ENCODE measurements at regions not wholly inside any gene's neighbourhood (a gene's known extent, or its start where the extent isn't known, plus 50 kb on each side); places are given as distances from the start of the nearest gene placed in this dataset.

DNA sequence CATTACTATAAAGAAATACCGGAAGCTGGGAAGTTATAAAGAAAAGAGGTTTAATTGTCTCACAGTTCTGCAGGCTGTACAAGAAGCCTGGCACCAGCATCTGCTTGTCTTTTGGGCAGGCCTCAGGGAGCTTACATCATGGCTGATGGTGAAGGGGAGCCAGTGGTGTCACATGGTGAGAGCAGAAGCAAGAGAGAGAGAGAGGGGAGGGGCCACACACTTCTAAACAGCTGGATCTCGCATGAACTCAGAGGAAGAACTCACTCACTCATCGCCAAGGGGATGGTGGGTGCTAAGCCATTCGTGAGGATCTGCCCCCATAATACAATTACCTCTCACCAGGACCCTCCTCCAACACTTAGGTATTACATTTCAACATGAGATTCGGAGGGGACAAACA, 51.8 kb upstream of the ANKRD34C start:
- intact Hi-C loops (cut with micrococcal nuclease) = no loop called here
- no peak for DNase-seq
- ATAC-seq = no peak

DNA sequence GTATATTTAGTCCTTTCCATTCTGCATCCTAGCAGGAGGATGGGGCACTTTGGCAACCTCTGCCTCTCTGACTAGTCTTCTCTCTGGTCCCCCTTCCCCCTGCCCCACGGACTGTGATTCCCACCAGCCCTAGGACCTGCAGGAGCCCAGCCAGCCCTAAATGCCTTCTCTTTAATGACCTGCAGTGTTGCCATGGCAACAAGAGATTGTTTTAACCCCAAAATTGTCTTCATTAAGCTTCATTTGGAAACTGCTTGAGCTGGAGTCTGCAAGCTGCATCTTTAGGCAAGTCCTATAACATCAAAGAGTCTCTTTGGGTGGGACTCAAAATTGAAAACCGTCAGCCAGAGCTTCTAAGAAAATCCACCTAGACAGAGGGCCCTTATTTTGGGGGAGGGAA, 59.7 kb upstream of the ANKRD34C start:
- DNase-seq (no peak), ATAC-seq (no peak)
- intact Hi-C loops (cut with micrococcal nuclease) = no loop called here

DNA sequence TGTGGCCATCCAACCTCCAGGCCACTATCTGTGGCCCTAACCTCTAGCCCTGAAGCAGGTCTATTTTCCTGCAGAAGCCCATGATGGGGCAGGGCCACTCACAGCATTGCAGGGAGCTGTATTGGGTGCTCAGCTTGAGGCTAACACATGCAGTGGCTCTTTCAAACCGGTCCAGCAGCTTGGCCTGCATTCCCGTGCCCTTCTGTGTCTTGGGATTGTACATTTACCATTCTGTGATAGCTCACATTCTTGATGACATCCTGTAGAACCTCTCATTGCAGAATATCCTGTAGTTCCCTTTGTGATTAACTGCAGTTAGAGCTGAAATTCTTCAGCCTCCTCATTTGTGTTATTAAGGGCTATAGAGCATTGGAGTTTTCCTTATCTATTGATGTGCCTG, 60.8 kb upstream of the ANKRD34C start:
- intact Hi-C loops (cut with micrococcal nuclease) = no loop called here
- no peak for DNase-seq
- no peak for ATAC-seq

GRCh38 chr15:79219393-79220056, 63.0 kb upstream of the ANKRD34C start:
- intact Hi-C loops (cut with micrococcal nuclease) = no loop called here
- ATAC-seq (peak; percentile 78), DNase-seq (no peak)

- no peak for DNase-seq
- intact Hi-C loops (cut with micrococcal nuclease) = no loop called here
- peak; percentile 52 for ATAC-seq
Observed at GRCh38 chr15:79218588-79219200, 63.8 kb upstream of the ANKRD34C start.

DNA sequence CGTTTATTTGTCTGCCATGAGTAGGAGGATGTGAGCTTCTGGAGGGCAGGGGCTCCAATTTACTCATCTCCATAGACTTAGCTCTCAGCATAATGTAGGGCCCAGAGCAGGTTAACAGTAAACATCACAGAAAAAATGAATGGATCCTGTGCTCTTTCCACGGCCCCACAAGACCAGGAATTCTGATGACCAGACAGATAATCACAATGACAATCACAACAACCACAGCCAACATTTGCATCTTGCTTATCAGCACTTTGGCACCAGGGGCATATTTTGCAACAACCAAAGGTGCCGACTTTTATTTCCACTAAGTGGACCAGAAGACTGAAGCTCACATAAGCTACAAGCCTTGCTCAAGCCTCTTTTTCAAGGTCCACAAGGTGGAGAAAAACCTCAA, 68.9 kb upstream of the ANKRD34C start:
- ATAC-seq (no peak), DNase-seq (no peak)
- intact Hi-C loops (cut with micrococcal nuclease) = no loop called here

- DNase-seq = no peak
- intact Hi-C loops (cut with micrococcal nuclease) = no loop called here
- no peak for ATAC-seq
Observed at GRCh38 chr15:79212589-79213157, 69.8 kb upstream of the ANKRD34C start.

- intact Hi-C loops (cut with micrococcal nuclease) = no loop called here
- no peak for DNase-seq
- no peak for ATAC-seq
Observed at GRCh38 chr15:79211481-79211880, 71.0 kb upstream of the ANKRD34C start.

- no peak for DNase-seq
- ATAC-seq = no peak
- intact Hi-C loops (cut with micrococcal nuclease) = no loop called here
Observed at GRCh38 chr15:79209690-79210089, 72.8 kb upstream of the ANKRD34C start.

DNA sequence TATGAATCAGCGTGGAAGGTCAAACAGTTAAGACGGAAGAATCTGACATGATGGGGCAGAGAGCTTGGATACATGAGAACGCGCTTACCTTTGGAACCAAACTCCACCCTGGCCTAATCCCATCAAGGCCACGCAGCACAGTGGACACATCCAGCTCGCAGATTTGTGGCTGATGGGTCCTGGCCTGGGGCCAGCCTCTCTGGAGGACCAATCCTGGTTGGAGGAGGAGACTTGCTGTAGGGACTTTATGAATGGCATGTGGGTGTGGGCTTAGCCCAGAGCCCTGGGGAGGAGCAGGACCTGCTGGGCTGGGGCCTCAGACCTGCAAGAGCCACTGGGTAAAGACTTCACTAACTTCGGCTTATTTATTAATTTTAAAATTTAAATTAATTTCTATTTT, 73.4 kb upstream of the ANKRD34C start:
- DNase-seq (no peak), ATAC-seq (no peak)
- intact Hi-C loops (cut with micrococcal nuclease) = no loop called here

DNA sequence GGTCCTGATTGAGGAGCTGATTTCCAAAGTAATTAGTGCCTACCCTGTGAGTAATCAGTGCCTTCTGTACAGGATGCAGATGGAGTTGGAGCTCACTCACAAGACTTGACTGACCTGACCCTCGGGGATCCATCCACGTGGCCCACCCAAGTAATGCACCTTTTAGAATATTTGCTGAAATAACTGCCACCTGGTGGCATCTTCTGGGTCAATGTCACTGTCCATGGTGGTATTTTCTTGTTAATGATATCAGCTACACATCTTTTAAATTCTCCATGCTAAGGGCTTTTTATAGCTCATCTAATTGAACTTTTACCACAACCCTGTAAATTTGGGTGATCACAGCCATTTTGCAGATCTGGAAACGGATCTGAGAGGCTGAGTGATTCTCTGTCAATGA, 74.3 kb upstream of the ANKRD34C start:
- DNase-seq = no peak
- intact Hi-C loops (cut with micrococcal nuclease) = no loop called here
- no peak for ATAC-seq

- DNase-seq = no peak
- intact Hi-C loops (cut with micrococcal nuclease) = no loop called here
- no peak for ATAC-seq
Observed at GRCh38 chr15:79206940-79207339, 75.6 kb upstream of the ANKRD34C start.

DNA sequence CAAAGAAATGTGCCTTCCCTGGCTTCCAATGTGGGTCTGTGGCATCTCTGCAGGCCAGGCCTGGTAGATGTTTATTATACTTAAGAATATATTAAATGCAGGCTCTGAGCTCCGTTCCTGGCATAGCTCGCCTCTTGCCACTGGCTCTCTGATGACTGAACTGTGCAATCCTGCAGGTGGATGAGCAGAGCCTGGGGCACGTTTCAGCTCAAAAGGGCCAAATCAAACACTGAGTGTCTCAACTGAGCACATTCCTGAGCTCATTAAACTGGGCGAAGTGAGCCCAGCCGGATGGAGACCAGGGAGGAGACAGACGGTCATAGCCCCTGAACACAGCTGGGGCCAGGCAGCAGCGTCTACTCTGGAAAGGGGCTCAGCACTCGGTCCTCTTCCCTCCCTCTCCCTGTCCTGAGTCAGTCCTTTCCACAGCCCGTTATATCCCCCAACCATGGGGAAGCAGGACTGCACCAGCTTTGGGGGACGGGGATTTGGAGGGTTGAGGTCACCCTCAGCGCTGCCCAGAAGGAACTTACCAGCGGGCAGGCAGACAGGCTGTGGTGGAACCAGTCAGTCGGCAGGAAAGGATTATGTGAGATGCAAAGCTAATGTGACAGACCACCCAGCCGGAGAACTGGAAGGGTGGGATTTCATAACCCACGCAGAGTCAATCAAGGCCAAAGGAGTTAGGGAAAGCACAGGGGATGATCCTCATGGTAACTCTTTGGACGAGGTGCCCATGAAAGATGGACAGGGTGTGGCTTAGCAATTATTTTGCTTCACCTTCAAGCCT, 77.4 kb upstream of the ANKRD34C start:
- intact Hi-C loops (cut with micrococcal nuclease) = no loop called here
- DNase-seq (no peak), ATAC-seq (no peak)

DNA sequence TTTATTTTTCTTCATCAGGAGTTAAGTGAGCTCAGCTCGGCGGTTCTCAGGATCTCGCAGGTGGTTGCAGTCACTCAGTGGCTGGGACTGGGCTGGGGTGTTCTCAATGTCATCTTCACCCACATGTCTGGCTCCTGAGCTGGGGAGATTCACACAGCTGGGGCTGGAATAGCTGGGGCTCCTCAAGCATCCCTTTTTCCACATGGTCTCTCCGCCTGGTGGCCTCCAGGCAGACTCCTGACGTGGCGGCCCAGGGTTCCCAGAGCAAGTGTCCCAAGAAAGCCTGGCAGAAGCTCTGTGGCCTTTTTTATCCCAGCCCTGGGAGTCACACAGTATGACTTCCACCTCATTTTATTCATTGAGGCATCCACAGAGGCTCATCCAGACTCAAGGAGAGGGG, 84.1 kb upstream of the ANKRD34C start:
- DNase-seq = no peak
- no peak for ATAC-seq
- intact Hi-C loops (cut with micrococcal nuclease) = no loop called here

DNA sequence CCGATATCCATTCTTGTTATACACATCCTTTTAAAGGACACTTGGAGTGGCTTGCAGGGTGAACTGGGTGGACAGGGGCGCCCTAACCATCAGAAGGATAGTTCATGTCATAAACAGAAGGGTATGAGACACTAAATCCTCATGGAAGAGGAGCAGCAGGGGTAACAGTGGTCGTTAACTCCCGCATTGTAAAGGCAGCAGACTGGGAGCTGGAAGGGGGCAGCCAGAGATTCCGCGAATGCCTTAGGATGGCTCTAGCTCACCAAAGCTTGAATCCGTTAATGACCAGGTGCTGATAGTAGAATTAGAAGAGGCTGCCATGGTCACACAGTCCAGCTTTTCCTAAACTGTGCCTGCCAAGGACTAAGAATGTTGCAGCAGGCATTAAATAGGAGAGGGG, 85.2 kb upstream of the ANKRD34C start:
- ATAC-seq (no peak), DNase-seq (no peak)
- intact Hi-C loops (cut with micrococcal nuclease) = no loop called here

- ATAC-seq (no peak), DNase-seq (no peak)
- intact Hi-C loops (cut with micrococcal nuclease) = no loop called here
Observed at GRCh38 chr15:79195802-79196201, 86.7 kb upstream of the ANKRD34C start.

DNA sequence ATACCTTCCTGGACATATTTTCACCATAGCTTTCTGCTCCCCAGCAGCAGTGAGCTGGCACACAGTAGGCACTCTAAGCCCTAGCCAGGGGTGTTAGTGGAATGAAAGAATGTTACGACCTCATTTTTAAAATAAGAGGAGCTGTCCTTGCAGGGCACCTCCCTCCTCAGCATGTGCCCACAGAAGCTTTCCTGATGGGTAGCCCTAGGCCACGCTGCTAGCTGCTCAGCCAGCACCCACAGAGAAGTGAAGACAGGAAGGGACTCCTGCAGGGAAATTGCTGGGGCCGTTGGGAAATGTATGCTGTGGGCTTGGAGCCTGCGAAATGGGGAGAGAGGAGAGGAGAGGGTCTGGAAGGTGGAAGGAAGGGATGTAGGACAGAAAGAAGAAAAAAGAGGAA, 87.3 kb upstream of the ANKRD34C start:
- intact Hi-C loops (cut with micrococcal nuclease) = no loop called here
- ATAC-seq (no peak), DNase-seq (no peak)

DNA sequence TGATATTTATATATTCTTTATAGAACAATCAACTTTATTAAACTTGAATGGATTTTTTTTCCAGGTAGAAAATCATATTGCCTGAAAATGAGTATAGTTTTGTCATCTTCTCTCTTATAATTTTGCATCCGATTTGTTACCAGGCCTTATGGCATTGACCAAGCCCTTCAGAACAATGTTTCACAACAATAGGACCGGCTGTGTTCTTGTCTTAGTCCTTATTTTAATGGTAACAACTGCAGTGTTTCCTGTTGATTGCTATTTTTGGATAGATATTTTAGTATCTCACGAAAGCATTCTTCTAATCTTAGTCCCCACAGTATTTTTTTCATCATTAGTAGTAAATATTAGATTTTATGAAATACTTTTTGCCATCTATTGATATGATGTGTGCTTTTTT, 88.1 kb upstream of the ANKRD34C start:
- no peak for ATAC-seq
- DNase-seq = no peak
- intact Hi-C loops (cut with micrococcal nuclease) = no loop called here

GRCh38 chr15:79193549-79193948, 89.0 kb upstream of the ANKRD34C start:
- intact Hi-C loops (cut with micrococcal nuclease) = no loop called here
- DNase-seq (no peak), ATAC-seq (no peak)

DNA sequence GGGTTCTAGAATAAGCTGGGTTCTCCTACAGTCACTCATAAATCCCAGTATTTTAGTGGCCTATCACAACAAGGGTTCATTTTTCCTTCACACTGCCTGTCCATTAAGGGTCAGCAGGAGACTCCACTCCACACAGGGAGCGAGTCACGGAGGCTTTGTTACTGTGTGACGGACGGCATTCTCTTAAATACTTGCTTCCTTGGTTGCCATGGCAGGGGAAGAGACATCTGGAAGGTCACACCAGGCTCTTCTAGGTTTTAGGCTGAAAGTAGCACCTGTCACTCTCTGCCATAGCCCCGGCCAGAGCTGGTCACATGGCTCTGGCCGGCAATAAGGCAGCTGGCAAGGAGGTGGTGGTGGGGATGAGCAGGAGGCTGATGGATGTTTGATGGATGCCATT, 89.4 kb upstream of the ANKRD34C start:
- intact Hi-C loops (cut with micrococcal nuclease) = no loop called here
- ATAC-seq = no peak
- no peak for DNase-seq

All from left ventricle myocardium superior (tissue), 1 donor.